NCI-H1694 treated with DMSO at 0.1 percent for 48 hours (cell line): ENCODE measurements at regions not wholly inside any gene's neighbourhood (a gene's known extent, or its start where the extent isn't known, plus 50 kb on each side); places are given as distances from the start of the nearest gene placed in this dataset.

Experiments used
- DNase-seq: peaks from one replicate; lab custom pipeline; 2025; lab: John Stamatoyannopoulos, UW

- DNase-seq, result no peak
Observed at GRCh38 chr18:39685303-39685902, 2119.8 kb upstream of the CELF4 start.

GRCh38 chr18:39681061-39681460 lies 2115.5 kb upstream of the CELF4 start:
- no peak for DNase-seq

GRCh38 chr18:39675906-39676305 lies 2110.3 kb upstream of the CELF4 start:
- no peak for DNase-seq

GRCh38 chr18:39675368-39675767 lies 2109.8 kb upstream of the CELF4 start:
- DNase-seq, result no peak

- no peak for DNase-seq
Observed at GRCh38 chr18:39672171-39672570, 2106.6 kb upstream of the CELF4 start.

- no peak for DNase-seq
Observed at GRCh38 chr18:39667905-39668304, 2102.3 kb upstream of the CELF4 start.

- no peak for DNase-seq
Observed at GRCh38 chr18:39666541-39666940, 2100.9 kb upstream of the CELF4 start.

- no peak for DNase-seq
Observed at GRCh38 chr18:39661856-39662366, 2096.3 kb upstream of the CELF4 start.

GRCh38 chr18:39660141-39660540 lies 2094.5 kb upstream of the CELF4 start:
- DNase-seq, result no peak

GRCh38 chr18:39655341-39655740 lies 2089.7 kb upstream of the CELF4 start:
- DNase-seq, result no peak

- DNase-seq, result no peak
Observed at GRCh38 chr18:39653221-39653620, 2087.6 kb upstream of the CELF4 start.

GRCh38 chr18:39648616-39649015 lies 2083.0 kb upstream of the CELF4 start:
- DNase-seq, result no peak

GRCh38 chr18:39647627-39648534 lies 2082.3 kb upstream of the CELF4 start:
- no peak for DNase-seq

GRCh38 chr18:39638224-39638623 lies 2072.6 kb upstream of the CELF4 start:
- no peak for DNase-seq

GRCh38 chr18:39636931-39637330 lies 2071.3 kb upstream of the CELF4 start:
- DNase-seq, result no peak

GRCh38 chr18:39635966-39636365 lies 2070.4 kb upstream of the CELF4 start:
- no peak for DNase-seq

GRCh38 chr18:39635192-39635591 lies 2069.6 kb upstream of the CELF4 start:
- no peak for DNase-seq

GRCh38 chr18:39627936-39628335 lies 2062.3 kb upstream of the CELF4 start:
- no peak for DNase-seq

GRCh38 chr18:39624961-39625360 lies 2059.4 kb upstream of the CELF4 start:
- no peak for DNase-seq

- no peak for DNase-seq
Observed at GRCh38 chr18:39622431-39622830, 2056.8 kb upstream of the CELF4 start.

- DNase-seq, result no peak
Observed at GRCh38 chr18:39620551-39621168, 2055.1 kb upstream of the CELF4 start.

- DNase-seq, result no peak
Observed at GRCh38 chr18:39618265-39619003, 2052.8 kb upstream of the CELF4 start.
